ENCODE measurements at regions not wholly inside any gene's neighbourhood (a gene's known extent, or its start where the extent isn't known, plus 50 kb on each side); places are given as distances from the start of the nearest gene placed in this dataset.

DNA sequence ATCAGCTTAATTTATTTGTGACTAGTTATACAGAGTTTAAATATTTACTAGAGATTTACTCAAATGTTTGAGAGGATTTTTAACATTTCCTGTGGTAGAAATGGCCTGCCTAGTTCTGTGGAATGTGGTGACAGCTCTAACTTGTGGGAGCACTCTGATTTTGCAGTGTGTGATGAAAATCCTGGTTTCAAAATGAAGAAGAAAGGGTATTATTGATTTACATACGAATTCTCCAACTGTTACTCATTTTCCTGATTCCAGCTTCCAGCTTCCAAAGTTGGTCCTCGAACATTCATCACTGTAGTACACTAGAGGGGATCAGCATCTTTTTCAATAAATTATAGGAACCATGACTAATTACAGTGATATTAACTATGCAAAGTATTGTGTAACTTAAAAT is 462.7 kb upstream of the PKN2 start:
- no peak for DNase-seq
- CTCF ChIA-PET: no interaction called here
- H3K9me3 Mint-ChIP-seq (ENCODE audit: low read depth): no peaks in the 10 kb centered on the region
- no peaks in the 10 kb centered on the region for H3K27me3 Mint-ChIP-seq
- no peak for ATAC-seq
- H3K27ac Mint-ChIP-seq: no peak overlapping the region
- no peaks in the 10 kb centered on the region for H3K36me3 Mint-ChIP-seq
- no peak overlapping the region for H3K4me3 Mint-ChIP-seq
- H3K4me1 Mint-ChIP-seq: no peaks in the 10 kb centered on the region

DNA sequence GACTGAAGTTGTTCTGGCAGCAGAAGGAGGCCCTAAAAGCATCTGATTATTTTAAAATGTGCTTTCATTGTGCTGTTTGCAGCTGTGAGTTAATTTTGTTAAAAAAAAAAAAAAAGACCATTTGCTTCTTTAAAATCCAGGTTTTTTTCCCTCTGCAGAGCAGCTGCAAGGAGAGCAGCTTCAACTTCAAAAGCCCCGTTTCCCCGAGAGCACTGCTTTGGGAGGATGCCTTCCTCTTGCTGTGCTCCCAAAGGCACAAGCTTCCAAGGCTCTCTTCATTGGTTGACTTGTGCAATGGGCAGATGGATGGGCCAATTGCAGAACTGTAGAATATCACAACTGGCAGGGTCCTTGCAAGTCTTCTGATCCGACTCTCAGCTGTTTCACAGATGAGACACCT is 459.2 kb upstream of the PKN2 start:
- no peak for ATAC-seq
- no peak for DNase-seq
- Mint-ChIP-seq H3K27ac (no peak overlapping the region), H3K36me3 (no peaks in the 10 kb centered on the region), H3K9me3 (ENCODE audit: low read depth) (no peaks in the 10 kb centered on the region), H3K27me3 (no peaks in the 10 kb centered on the region), H3K4me3 (no peak overlapping the region), H3K4me1 (no peaks in the 10 kb centered on the region)
- CTCF ChIA-PET: no interaction called here

DNA sequence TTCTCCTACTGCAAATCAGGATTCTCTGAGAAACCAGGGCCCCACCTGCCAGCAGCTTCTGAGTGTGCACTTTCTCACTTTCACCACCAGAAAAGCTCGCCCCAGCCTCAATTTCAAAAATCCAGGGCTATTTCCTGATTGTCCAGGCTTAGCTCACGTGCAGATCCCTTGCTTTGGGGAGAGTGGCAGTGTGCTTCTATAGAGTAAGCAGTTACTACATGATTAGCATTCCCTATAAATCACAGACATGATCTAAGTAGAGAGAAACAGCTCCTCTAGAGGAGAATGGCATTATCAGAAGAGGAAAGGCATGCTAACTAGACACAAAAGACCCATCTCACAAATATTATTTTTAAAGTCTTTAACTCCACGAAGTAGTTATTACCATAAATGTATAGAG is 456.0 kb upstream of the PKN2 start:
- no peaks in the 10 kb centered on the region for H3K27me3 Mint-ChIP-seq
- no peaks in the 10 kb centered on the region for H3K36me3 Mint-ChIP-seq
- CTCF ChIA-PET: interaction anchor here (0.6 kb wide), 1 partner anchor 48 kb away, joined by 3 read pairs; no protein-coding TSS in a partner anchor
- H3K4me1 Mint-ChIP-seq: no peaks in the 10 kb centered on the region
- no peak for DNase-seq
- H3K4me3 Mint-ChIP-seq: no peak overlapping the region
- no peak for ATAC-seq
- no peaks in the 10 kb centered on the region for H3K9me3 Mint-ChIP-seq (ENCODE audit: low read depth)
- no peak overlapping the region for H3K27ac Mint-ChIP-seq

DNA sequence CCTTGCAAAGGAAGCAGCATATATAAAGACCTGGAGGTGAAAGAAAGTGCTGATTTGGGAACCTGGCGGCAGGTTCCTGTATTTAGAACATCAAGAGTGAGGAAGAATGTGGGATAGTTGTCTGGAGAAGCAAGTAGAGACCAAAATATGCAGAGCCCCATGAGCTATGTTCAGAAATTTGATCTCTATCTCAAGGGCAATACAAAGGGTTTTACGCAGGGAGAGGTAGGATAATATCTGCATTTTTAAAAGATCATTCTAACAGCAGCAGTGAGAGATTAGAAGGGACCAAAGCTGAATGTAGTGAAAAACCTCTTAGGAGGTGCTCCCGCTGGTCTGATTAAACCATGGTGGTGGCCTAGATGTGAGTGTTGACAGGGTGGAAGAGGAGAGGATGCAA is 453.9 kb upstream of the PKN2 start:
- H3K36me3 Mint-ChIP-seq: no peaks in the 10 kb centered on the region
- CTCF ChIA-PET: no interaction called here
- ATAC-seq (no peak), DNase-seq (no peak)
- H3K4me3 Mint-ChIP-seq: no peak overlapping the region
- H3K27ac Mint-ChIP-seq: no peak overlapping the region
- H3K9me3 Mint-ChIP-seq (ENCODE audit: low read depth): no peaks in the 10 kb centered on the region
- no peaks in the 10 kb centered on the region for H3K27me3 Mint-ChIP-seq
- H3K4me1 Mint-ChIP-seq: no peaks in the 10 kb centered on the region

DNA sequence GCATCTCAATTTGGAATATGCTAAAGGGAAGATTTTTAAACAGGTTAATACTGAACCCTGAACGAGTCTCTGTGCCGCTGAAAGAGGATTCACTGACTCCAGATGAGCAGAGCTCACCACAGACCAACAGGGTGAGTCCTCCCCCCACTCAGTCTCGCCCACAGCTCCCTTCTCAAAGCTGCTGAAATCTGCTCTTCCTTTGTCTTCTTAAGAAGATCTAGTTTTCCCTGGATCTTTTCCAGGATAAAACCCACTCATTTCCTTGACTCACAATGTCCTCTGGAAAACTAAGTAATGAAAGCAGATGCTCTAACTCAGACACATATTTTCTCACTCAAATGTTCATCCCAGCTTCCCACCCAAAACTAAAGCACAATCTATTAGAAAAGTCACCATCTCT is 447.0 kb upstream of the PKN2 start:
- Mint-ChIP-seq H3K36me3 (no peaks in the 10 kb centered on the region), H3K9me3 (ENCODE audit: low read depth) (peaks cover 1% of the 10 kb centered on the region), H3K27me3 (no peaks in the 10 kb centered on the region), H3K4me3 (no peak overlapping the region), H3K4me1 (no peaks in the 10 kb centered on the region), H3K27ac (no peak overlapping the region)
- DNase-seq (no peak), ATAC-seq (no peak)
- CTCF ChIA-PET: no interaction called here

DNA sequence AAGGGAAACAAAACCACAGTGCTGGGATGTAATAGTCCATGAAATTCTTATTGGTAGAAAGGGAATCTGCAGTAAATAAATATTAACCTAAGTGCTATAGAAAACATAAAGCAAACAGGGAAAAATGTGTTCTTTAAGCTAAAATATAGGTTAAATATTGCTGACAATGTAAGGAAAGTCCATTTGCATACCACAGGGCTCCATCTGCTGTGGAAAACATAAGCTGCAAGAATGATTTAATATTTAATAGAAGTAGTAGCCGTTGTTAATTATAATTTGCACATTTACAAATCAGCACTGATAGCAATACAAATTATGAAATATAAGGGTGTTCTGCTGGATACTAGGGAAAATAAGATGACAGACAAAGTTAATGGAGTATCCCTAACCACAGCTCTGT is 444.9 kb upstream of the PKN2 start:
- Mint-ChIP-seq H3K36me3 (no peaks in the 10 kb centered on the region), H3K27me3 (no peaks in the 10 kb centered on the region), H3K4me1 (no peaks in the 10 kb centered on the region), H3K9me3 (ENCODE audit: low read depth) (peaks cover 2% of the 10 kb centered on the region), H3K4me3 (no peak overlapping the region), H3K27ac (no peak overlapping the region)
- ATAC-seq: no peak
- no peak for DNase-seq
- CTCF ChIA-PET: no interaction called here

DNA sequence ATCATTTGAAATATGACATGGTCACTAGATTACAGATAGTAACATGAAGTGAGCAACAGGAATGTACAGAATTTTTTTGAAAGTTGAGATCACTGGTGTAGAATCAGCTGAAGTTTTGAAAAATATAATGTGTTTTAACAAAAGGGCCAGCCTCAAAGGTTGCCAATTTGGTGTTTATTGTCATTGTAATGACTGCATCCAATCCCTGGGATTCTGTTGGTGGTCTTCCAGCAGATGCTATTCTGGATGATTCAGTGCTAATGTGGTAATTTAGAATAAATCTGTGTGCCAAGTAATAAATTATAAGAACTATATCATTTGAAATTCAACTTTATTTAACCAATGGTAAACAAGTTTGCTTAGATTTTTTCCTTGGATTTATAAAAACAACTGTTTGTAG is 436.4 kb upstream of the PKN2 start:
- Mint-ChIP-seq H3K4me3 (no peak overlapping the region), H3K4me1 (no peaks in the 10 kb centered on the region), H3K27ac (no peak overlapping the region), H3K9me3 (ENCODE audit: low read depth) (no peaks in the 10 kb centered on the region), H3K36me3 (no peaks in the 10 kb centered on the region), H3K27me3 (no peaks in the 10 kb centered on the region)
- ATAC-seq: no peak
- DNase-seq: no peak
- CTCF ChIA-PET: no interaction called here

DNA sequence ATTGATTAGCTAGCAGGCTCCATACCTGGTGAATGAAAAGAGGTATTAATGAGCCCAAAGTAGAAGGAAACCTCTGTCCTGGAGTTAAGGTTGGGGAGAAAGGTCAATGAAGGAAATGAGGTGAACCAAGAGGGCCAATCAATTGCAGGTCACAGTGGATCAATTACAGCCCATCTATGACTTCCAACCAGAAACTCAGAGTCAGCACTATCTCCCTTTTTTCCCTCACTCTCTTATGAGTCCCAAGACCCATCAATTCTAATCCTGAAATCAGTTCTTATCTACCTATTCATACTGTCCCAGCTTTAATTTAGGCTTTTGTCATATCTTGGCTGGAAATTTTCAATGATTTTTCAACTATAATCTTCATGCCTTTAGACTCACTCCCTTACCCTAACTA is 433.2 kb upstream of the PKN2 start:
- DNase-seq: no peak
- no peaks in the 10 kb centered on the region for H3K9me3 Mint-ChIP-seq (ENCODE audit: low read depth)
- no peak overlapping the region for H3K27ac Mint-ChIP-seq
- no peak overlapping the region for H3K4me3 Mint-ChIP-seq
- CTCF ChIA-PET: no interaction called here
- no peak for ATAC-seq
- no peaks in the 10 kb centered on the region for H3K4me1 Mint-ChIP-seq
- no peaks in the 10 kb centered on the region for H3K36me3 Mint-ChIP-seq
- no peaks in the 10 kb centered on the region for H3K27me3 Mint-ChIP-seq

DNA sequence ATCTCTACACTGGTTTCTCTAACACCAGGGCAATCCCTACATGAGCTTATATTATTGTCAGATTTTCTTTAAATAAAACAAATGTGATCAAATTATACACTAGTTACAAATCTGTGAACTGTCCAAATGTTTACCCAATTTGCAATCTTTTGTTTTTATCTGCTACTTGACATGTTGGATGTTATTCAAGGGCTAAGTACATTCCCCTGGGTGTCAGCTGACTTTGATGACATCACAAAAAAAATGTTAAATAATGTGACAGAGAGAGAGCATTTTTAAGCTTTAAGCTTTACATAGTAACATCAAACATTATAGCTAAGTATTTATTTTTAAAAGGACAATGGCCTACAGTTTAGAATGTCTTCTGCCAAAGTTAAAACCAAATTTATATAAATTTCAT is 431.3 kb upstream of the PKN2 start:
- H3K9me3 Mint-ChIP-seq (ENCODE audit: low read depth): no peaks in the 10 kb centered on the region
- ATAC-seq: no peak
- H3K36me3 Mint-ChIP-seq: no peaks in the 10 kb centered on the region

DNA sequence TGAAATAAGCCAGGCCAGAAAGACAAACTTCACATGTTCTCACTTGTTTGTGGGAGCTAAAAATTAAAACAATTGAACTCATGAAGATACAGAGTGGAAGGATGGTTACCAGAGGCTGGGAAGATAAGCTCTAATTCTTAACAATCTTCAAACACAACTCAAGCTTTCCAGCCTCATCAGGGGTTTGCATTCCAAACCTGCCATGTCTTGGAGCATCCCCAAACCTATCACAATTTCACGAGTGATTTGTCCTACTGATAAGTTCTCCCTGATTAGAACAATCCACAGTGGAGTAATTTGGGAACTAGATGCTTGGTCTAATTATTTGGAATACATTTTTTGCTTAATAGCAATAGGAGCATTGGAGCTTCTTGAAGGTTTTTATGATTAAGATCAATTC is 418.5 kb upstream of the PKN2 start:
- ATAC-seq: no peak
- Mint-ChIP-seq H3K4me1 (no peaks in the 10 kb centered on the region), H3K27ac (no peak overlapping the region), H3K27me3 (peaks cover under 1% of the 10 kb centered on the region), H3K36me3 (no peaks in the 10 kb centered on the region), H3K4me3 (no peak overlapping the region), H3K9me3 (ENCODE audit: low read depth) (no peaks in the 10 kb centered on the region)
- CTCF ChIA-PET: no interaction called here
- DNase-seq: no peak

More for the DNA sequence above, 431.3 kb upstream of the PKN2 start:
- no peak overlapping the region for H3K4me3 Mint-ChIP-seq
- no peaks in the 10 kb centered on the region for H3K4me1 Mint-ChIP-seq
- no peaks in the 10 kb centered on the region for H3K27me3 Mint-ChIP-seq
- CTCF ChIA-PET: no interaction called here
- DNase-seq: no peak
- H3K27ac Mint-ChIP-seq: no peak overlapping the region

DNA sequence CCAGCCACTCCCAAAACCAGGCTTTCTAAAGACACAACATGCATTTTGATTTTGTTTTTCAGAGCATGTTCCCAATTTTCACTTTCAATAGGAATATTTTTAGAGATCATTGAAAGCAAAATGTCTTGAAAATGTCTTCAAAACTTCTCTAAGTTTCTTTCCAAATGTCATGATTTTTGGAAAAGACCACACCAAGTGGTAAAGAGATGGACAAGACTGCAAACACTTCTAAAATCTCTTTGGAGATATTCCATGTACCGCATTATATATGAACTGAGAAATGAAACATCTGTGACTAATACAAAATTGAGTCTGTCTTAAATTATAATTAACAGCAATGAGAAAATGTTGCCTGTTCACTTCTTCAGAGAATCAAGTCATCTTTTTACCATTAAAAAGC is 418.0 kb upstream of the PKN2 start:
- ATAC-seq (no peak), DNase-seq (no peak)
- Mint-ChIP-seq H3K36me3 (no peaks in the 10 kb centered on the region), H3K9me3 (ENCODE audit: low read depth) (no peaks in the 10 kb centered on the region), H3K27me3 (peaks cover 3% of the 10 kb centered on the region), H3K4me1 (no peaks in the 10 kb centered on the region), H3K27ac (no peak overlapping the region), H3K4me3 (no peak overlapping the region)
- CTCF ChIA-PET: no interaction called here

DNA sequence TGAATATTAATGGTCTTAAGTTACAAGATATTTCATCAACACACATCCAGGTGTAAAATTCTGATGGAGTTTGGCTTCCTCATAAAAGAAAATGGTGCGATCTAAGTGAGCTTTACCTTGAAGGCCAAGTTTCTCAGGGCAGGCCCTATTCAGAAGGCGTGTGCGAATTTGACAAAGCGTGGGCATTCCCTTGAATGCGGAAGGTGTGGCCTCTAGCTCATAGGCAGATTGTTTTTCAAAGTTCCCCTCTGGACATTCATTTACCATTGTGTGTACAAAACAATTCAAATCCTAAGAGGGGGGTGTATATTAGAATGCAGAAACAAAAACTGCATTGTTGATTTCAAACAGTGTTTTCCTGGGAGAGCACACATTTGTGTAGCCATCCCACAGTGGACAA is 411.9 kb upstream of the PKN2 start:
- H3K4me3 Mint-ChIP-seq: no peak overlapping the region
- H3K27me3 Mint-ChIP-seq: peaks cover 3% of the 10 kb centered on the region
- H3K4me1 Mint-ChIP-seq: no peaks in the 10 kb centered on the region
- H3K36me3 Mint-ChIP-seq: no peaks in the 10 kb centered on the region
- H3K27ac Mint-ChIP-seq: no peak overlapping the region
- CTCF ChIA-PET: no interaction called here
- DNase-seq (no peak), ATAC-seq (no peak)
- H3K9me3 Mint-ChIP-seq (ENCODE audit: low read depth): no peaks in the 10 kb centered on the region

DNA sequence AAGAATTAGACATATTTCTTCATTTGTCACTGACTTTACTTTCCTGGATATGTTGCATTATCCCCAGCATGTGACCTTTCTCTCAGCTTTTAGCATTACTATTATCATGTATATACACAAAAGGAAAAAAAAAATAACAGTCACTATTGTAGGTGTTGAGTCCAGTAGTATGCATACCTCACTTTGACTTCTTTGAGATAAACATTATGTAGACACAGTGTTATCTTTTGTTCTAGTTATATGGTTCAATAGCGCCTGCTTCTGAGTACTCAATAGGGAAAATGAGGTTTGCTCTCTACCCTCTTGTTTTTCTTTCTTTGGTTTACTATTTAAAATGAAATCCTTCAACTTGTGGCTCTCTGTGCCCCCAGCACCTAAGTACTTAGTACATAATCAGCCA is 409.6 kb upstream of the PKN2 start:
- Mint-ChIP-seq H3K27ac (no peak overlapping the region), H3K27me3 (peaks cover 3% of the 10 kb centered on the region), H3K9me3 (ENCODE audit: low read depth) (peaks cover 1% of the 10 kb centered on the region), H3K36me3 (no peaks in the 10 kb centered on the region), H3K4me1 (no peaks in the 10 kb centered on the region), H3K4me3 (no peak overlapping the region)
- CTCF ChIA-PET: no interaction called here
- ATAC-seq (no peak), DNase-seq (no peak)

DNA sequence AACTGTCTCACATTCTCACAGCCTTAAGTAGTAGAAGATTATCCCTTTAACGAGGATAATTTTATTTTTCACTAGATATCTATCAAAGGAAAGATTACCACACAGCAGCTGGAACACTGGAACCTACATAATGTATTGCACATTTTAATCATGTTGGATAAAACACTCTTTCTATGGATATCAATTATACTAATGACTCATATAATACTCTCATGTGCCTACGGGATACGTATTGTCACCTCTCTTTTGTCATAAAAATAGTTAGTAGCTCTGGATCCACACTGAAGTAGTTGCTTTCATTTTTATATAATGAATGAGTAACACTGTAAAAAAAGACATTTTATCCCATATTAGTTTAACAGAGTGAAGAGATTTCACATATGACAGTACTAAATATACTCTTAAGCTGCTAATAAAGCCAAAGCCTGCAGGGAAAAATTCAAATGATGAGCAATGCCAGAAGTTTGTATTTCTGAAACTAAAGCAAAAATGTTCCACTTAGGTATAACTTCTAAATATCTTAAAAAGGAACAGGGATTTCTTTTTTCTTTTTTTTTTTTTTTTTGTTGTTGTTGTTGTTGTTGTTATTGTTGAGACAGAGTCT is 408.7 kb upstream of the PKN2 start:
- no peak overlapping the region for H3K27ac Mint-ChIP-seq
- no peaks in the 10 kb centered on the region for H3K4me1 Mint-ChIP-seq
- peaks cover 1% of the 10 kb centered on the region for H3K9me3 Mint-ChIP-seq (ENCODE audit: low read depth)
- H3K27me3 Mint-ChIP-seq: peaks cover 3% of the 10 kb centered on the region
- H3K4me3 Mint-ChIP-seq: no peak overlapping the region
- H3K36me3 Mint-ChIP-seq: no peaks in the 10 kb centered on the region
- DNase-seq: no peak
- CTCF ChIA-PET: no interaction called here
- ATAC-seq: no peak

DNA sequence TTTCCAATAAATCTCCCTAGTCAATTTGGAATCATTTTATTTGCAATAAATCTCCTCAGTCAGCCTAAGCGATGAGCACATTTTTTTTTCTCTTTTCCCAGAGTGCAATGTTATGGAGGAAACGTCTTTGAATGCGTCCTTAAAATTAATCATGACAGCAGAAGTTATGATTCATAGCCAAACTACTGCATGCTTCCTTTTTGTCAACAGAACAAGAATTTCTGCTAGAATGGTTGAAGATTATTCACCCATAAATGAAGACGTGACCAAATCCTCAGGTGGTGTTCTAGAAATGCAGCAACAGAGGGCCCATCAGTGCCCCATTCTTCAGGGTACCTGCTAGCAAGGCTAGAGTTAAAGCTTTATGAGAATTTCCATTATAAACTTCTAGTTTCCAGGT is 407.9 kb upstream of the PKN2 start:
- Mint-ChIP-seq H3K27me3 (no peaks in the 10 kb centered on the region), H3K9me3 (ENCODE audit: low read depth) (peaks cover 1% of the 10 kb centered on the region), H3K27ac (no peak overlapping the region), H3K4me3 (no peak overlapping the region), H3K4me1 (no peaks in the 10 kb centered on the region), H3K36me3 (no peaks in the 10 kb centered on the region)
- ATAC-seq (no peak), DNase-seq (no peak)
- CTCF ChIA-PET: no interaction called here
